ENCODE measurements at regions not wholly inside any gene's neighbourhood (a gene's known extent, or its start where the extent isn't known, plus 50 kb on each side); places are given as distances from the start of the nearest gene placed in this dataset.

DNA sequence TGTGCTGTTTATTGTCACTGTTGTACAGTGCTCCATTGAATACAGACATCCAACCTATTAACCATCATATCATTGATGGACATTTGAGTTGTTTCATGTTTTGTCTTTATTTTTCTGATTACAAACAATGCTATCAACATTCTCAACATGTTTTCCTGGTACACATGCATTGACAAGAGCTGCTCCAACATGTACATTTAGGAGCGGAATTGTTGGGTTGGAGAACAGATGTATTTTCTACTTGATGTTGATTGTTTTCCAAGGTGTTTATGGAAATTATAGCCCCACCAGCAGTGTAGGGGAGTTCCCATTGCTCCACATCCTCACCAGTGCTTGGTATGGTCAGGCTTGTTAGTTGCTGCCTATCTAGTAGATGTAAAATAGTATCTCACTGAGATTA, 204.1 kb upstream of the CLINT1 start:
- TF ChIP-seq, protein P1, sequence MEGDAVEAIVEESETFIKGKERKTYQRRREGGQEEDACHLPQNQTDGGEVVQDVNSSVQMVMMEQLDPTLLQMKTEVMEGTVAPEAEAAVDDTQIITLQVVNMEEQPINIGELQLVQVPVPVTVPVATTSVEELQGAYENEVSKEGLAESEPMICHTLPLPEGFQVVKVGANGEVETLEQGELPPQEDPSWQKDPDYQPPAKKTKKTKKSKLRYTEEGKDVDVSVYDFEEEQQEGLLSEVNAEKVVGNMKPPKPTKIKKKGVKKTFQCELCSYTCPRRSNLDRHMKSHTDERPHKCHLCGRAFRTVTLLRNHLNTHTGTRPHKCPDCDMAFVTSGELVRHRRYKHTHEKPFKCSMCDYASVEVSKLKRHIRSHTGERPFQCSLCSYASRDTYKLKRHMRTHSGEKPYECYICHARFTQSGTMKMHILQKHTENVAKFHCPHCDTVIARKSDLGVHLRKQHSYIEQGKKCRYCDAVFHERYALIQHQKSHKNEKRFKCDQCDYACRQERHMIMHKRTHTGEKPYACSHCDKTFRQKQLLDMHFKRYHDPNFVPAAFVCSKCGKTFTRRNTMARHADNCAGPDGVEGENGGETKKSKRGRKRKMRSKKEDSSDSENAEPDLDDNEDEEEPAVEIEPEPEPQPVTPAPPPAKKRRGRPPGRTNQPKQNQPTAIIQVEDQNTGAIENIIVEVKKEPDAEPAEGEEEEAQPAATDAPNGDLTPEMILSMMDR (IDR thresholded peaks at IDR 0.05), result no peak
- no peak overlapping the region for H3K9ac ChIP-seq (ENCODE audit: insufficient read depth, low read length, poor library complexity, severe bottlenecking)
- no peak overlapping the region for H3K27ac ChIP-seq (ENCODE audit: low read depth in 1 of 2, low read length in 2 of 2)
- no peak overlapping the region for H2AFZ ChIP-seq (ENCODE audit: insufficient read depth, low read depth, low read length, poor library complexity, severe bottlenecking)
- H3K4me1 ChIP-seq (ENCODE audit: control insufficient read depth in 1 of 2, insufficient read depth in 2 of 2, low read length in 2 of 2), result no peaks in the 10 kb centered on the region
- H3K4me3 ChIP-seq (replicated peaks in 1 of 3; ENCODE audit: low read depth in 2 of 3, low read length in 3 of 3), result no peak overlapping the region
- H3K79me2 ChIP-seq (ENCODE audit: insufficient read depth, low read length), result no peaks in the 10 kb centered on the region
- H3K4me3 Mint-ChIP-seq, result no peak overlapping the region
- H3K36me3 Mint-ChIP-seq, result no peaks in the 10 kb centered on the region
- no peak overlapping the region for H3K27ac Mint-ChIP-seq
- WGBS (ENCODE audit: insufficient coverage), result no CpG with 5 or more reads among the region's 1 CpG
- no peaks in the 10 kb centered on the region for H3K4me1 Mint-ChIP-seq
- intact Hi-C loops (cut with micrococcal nuclease), result no loop called here
- H3K36me3 ChIP-seq (replicated peaks in 1 of 2; ENCODE audit: control insufficient read depth in 1 of 2, insufficient read depth in 2 of 2, low read length in 2 of 2), result no peaks in the 10 kb centered on the region
- peaks cover 0 to 6% (median 2%) of the 10 kb centered on the region in 3 donors for H3K27me3 Mint-ChIP-seq (ENCODE audit: low read depth in 3 of 3)
- no peak for DNase-seq
- H3K9me3 Mint-ChIP-seq, result no peaks in the 10 kb centered on the region
- H3K4me2 ChIP-seq (replicated peaks; ENCODE audit: extremely low read depth, low read length, poor library complexity, severe bottlenecking), result no peak overlapping the region
- no peaks in the 10 kb centered on the region for H4K20me1 ChIP-seq (ENCODE audit: insufficient read depth, low read length)
- no peaks in the 10 kb centered on the region for H3K27me3 ChIP-seq (ENCODE audit: control insufficient read depth in 2 of 2, insufficient read depth in 2 of 2, low read length in 2 of 2)
- no peaks in the 10 kb centered on the region for H3K9me3 ChIP-seq (replicated peaks in 1 of 2; ENCODE audit: control insufficient read depth in 1 of 2, insufficient read depth in 1 of 2, low read length in 2 of 2)

DNA sequence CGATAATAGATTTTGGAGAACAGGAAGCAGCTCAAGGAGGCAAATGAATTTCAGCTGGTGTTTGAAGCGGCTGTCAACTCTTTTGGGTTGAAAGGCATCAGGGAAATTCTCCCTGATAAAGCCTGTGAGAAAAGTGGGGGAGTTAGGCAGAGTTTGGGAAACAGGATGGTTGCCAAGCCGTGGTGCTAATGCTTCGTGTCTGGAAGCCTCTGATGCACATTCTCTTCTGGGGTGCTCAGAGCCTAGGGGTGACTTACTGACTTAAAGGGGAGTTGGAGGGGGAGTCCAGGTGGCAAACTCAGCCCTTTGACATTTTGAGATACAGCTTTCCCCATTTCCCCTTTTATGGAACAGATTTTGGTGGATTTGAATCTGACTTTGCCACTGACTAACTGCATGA, 202.5 kb upstream of the CLINT1 start:
- Histone ChIP-seq H2AFZ (ENCODE audit: insufficient read depth, low read depth, low read length, poor library complexity, severe bottlenecking) (no peak overlapping the region), H3K27ac (ENCODE audit: low read depth in 1 of 2, low read length in 2 of 2) (no peak overlapping the region), H3K4me3 (replicated peaks in 1 of 3; ENCODE audit: low read depth in 2 of 3, low read length in 3 of 3) (no peak overlapping the region), H3K9ac (ENCODE audit: insufficient read depth, low read length, poor library complexity, severe bottlenecking) (no peak overlapping the region), H3K9me3 (replicated peaks in 1 of 2; ENCODE audit: control insufficient read depth in 1 of 2, insufficient read depth in 1 of 2, low read length in 2 of 2) (no peaks in the 10 kb centered on the region), H3K36me3 (replicated peaks in 1 of 2; ENCODE audit: control insufficient read depth in 1 of 2, insufficient read depth in 2 of 2, low read length in 2 of 2) (no peaks in the 10 kb centered on the region), H3K4me1 (ENCODE audit: control insufficient read depth in 1 of 2, insufficient read depth in 2 of 2, low read length in 2 of 2) (no peaks in the 10 kb centered on the region), H3K27me3 (ENCODE audit: control insufficient read depth in 2 of 2, insufficient read depth in 2 of 2, low read length in 2 of 2) (no peaks in the 10 kb centered on the region), H3K4me2 (replicated peaks; ENCODE audit: extremely low read depth, low read length, poor library complexity, severe bottlenecking) (no peak overlapping the region), H3K79me2 (ENCODE audit: insufficient read depth, low read length) (no peaks in the 10 kb centered on the region), H4K20me1 (ENCODE audit: insufficient read depth, low read length) (no peaks in the 10 kb centered on the region)
- 94% methylated on average over 4 of the region's 4 CpGs for WGBS (ENCODE audit: insufficient coverage)
- no peak for DNase-seq
- Mint-ChIP-seq H3K4me1 (no peaks in the 10 kb centered on the region), H3K27ac (no peak overlapping the region), H3K36me3 (no peaks in the 10 kb centered on the region), H3K4me3 (no peak overlapping the region), H3K27me3 (ENCODE audit: low read depth in 3 of 3) (peaks cover 2 to 4% (median 2%) of the 10 kb centered on the region in 3 donors), H3K9me3 (no peaks in the 10 kb centered on the region)
- intact Hi-C loops (cut with micrococcal nuclease), result no loop called here
- TF ChIP-seq, protein P1 (IDR thresholded peaks at IDR 0.05), result no peak
